Activated CD4-positive, alpha-beta memory T cell treated with anti-CD3 and anti-CD28 coated beads for 36 hours (primary cell): ENCODE measurements at regions not wholly inside any gene's neighbourhood (a gene's known extent, or its start where the extent isn't known, plus 50 kb on each side); places are given as distances from the start of the nearest gene placed in this dataset.

ENCODE experiments used
- CTCF ChIA-PET: fragments of 350-600 bp; sonication (Branson Sonifier 250); formaldehyde crosslinking; loops from one replicate; lab custom pipeline; 2021; ENCODE audit warnings: antibody characterized with exemption, inconsistent platforms; lab: Charles Lee
- POLR2A ChIA-PET: fragments of 350-600 bp; sonication (Branson Sonifier 250); formaldehyde crosslinking; loops from one replicate; lab custom pipeline; 2021; ENCODE audit warnings: antibody characterized with exemption; lab: Charles Lee
- DNase-seq: peaks from one replicate; pipeline ENCODE4 v3.0.0-alpha.2; 2020
- H3K27ac Mint-ChIP-seq: one replicate; pipeline ENCODE4 v1.8.0; 2021; ENCODE audit warnings: mixed read lengths
- H3K27me3 Mint-ChIP-seq: one replicate; pipeline ENCODE4 v1.8.0; 2021; ENCODE audit warnings: mixed read lengths
- H3K36me3 Mint-ChIP-seq: one replicate; pipeline ENCODE4 v1.8.0; 2021; ENCODE audit warnings: mixed read lengths
- H3K4me1 Mint-ChIP-seq: one replicate; pipeline ENCODE4 v1.8.0; 2021; ENCODE audit warnings: low read depth, mixed read lengths
- H3K4me3 Mint-ChIP-seq: one replicate; pipeline ENCODE4 v1.8.0; 2021; ENCODE audit warnings: mild to moderate bottlenecking, mixed read lengths
- H3K9me3 Mint-ChIP-seq: one replicate; pipeline ENCODE4 v1.8.0; 2021; ENCODE audit warnings: mixed read lengths
- intact Hi-C: fragments of 100-400 bp; cut with micrococcal nuclease; formaldehyde crosslinking; loops from one replicate; pipeline ENCODE4 v1.15.1; 2023

DNA sequence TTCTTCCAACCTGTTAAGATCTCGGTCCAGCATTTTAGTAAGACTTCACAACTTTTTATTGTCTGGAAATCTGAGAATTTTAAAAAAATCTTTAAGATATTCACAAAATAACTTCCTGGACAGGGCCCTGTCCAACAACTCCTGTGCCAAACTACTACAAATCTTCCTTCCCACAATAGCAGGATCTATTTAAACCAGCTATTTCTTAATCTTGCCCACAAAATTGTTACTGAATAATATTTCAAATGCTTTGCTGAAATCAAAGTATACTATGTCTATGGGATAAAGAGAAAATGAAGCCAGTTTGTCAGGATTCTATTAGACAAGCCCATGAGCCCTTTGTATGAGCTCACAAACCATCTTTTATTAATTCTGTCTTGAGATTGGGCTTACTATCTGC is 104.1 kb upstream of the DDIT4L start:
- intact Hi-C loops: no loop called here
- ChIA-PET POLR2A (no interaction called here), CTCF (no interaction called here)
- no peaks in the 10 kb centered on the region for H3K36me3 Mint-ChIP-seq
- no peaks in the 10 kb centered on the region for H3K9me3 Mint-ChIP-seq
- H3K4me1 Mint-ChIP-seq: no peaks in the 10 kb centered on the region
- no peak overlapping the region for H3K4me3 Mint-ChIP-seq
- peaks cover 2% of the 10 kb centered on the region for H3K27me3 Mint-ChIP-seq
- no peak for DNase-seq
- H3K27ac Mint-ChIP-seq: no peak overlapping the region

DNA sequence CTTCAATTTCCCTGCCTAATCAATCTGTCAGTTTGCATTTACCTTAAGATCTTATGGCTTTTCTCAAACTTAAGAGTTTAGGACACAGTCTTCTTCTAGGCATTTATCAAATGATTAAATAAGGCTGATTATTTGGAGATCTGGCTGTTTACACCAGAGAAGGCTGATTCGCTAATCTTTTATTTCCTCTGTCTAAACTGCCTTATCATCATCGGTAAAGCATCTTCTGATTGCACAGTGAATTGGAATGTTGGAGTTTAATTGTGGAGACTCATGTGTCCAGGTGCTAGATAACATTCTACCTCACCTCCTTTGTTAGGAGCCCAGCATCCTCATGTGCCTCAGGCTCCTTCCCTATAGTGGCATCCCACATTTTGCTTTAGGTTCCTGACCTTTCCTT is 100.3 kb upstream of the DDIT4L start:
- ChIA-PET CTCF (no interaction called here), POLR2A (no interaction called here)
- H3K27ac Mint-ChIP-seq: no peak overlapping the region
- no peaks in the 10 kb centered on the region for H3K27me3 Mint-ChIP-seq
- intact Hi-C loops: no loop called here
- no peak for DNase-seq
- no peaks in the 10 kb centered on the region for H3K9me3 Mint-ChIP-seq
- H3K4me3 Mint-ChIP-seq: no peak overlapping the region
- no peaks in the 10 kb centered on the region for H3K4me1 Mint-ChIP-seq
- H3K36me3 Mint-ChIP-seq: no peaks in the 10 kb centered on the region

DNA sequence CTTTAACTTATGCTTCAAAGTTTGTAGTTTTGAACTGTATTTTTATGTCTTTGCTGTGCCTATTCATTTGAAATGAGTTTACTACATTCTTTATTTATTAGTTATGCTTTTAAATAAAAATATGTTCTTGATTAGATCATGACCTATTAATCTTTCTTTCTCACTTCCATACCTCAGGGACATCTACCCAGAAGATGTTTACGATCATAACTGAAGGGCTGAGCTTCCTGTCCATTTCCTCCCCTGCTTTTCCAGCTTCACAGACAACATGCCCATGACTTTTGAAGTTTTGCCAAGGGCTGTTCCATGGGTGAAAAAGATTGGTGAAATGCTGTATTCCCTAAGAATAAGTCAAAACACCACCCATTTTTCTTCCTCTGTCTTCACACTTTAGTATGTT is 99.7 kb upstream of the DDIT4L start:
- Mint-ChIP-seq H3K27me3 (no peaks in the 10 kb centered on the region), H3K9me3 (no peaks in the 10 kb centered on the region), H3K36me3 (no peaks in the 10 kb centered on the region), H3K4me3 (no peak overlapping the region), H3K4me1 (no peaks in the 10 kb centered on the region), H3K27ac (no peak overlapping the region)
- intact Hi-C loops: no loop called here
- POLR2A ChIA-PET: no interaction called here
- no peak for DNase-seq
- CTCF ChIA-PET: no interaction called here

DNA sequence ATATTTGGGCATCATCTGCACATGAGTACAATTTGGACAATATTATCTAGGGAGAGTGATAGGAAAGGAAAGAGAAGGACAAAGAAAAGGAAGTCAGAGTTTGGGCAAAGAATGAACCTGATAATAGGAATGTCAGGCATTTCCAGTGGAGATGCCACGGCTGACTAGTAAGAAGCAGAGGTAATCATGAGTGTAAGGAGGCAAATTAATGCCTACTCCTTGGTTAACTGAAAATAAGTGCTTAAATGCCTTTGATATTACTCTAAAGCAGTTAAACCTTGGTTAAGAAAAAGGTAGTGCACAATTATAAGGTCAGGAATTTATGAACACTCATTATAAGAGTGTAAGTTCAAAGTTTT is 99.2 kb upstream of the DDIT4L start:
- H3K27ac Mint-ChIP-seq: no peak overlapping the region
- CTCF ChIA-PET: no interaction called here
- POLR2A ChIA-PET: no interaction called here
- H3K36me3 Mint-ChIP-seq: no peaks in the 10 kb centered on the region
- no peaks in the 10 kb centered on the region for H3K4me1 Mint-ChIP-seq
- no peak for DNase-seq
- intact Hi-C loops: no loop called here
- no peak overlapping the region for H3K4me3 Mint-ChIP-seq
- H3K27me3 Mint-ChIP-seq: no peaks in the 10 kb centered on the region
- H3K9me3 Mint-ChIP-seq: no peaks in the 10 kb centered on the region

DNA sequence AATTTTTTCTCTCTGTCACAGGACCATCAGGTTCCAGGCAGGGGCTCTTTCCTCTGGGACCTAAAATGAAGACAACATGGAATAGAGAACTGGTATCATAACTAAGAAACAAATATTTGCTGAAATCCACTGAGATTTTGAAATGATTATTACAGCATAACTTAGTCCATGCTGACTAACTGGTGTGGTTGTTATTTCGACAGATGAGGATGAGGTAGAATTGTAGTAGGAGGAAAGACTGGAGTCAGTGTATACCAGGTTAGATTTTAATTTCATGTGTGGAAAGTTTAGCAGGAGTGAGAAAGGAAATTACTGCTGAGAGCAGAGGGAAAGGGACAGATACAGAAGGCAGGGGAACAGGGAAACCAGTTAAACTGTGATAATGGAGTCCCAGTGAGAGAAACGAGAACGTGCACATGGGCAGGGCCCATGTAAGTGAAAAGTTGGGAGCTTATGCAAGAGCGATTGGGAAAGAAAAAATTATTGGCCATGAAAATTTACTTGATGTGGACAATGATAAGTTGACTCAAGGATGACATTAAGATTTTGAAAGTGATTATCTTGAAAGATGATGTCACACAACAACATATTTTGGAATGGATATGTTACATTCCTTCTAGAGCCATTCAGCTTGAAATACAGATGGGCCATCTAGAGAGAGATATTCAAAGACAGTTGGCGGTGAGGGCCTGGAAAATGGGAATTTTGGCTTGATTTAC is 98.7 kb upstream of the DDIT4L start:
- Mint-ChIP-seq H3K27ac (no peak overlapping the region), H3K9me3 (no peaks in the 10 kb centered on the region), H3K4me1 (no peaks in the 10 kb centered on the region), H3K27me3 (no peaks in the 10 kb centered on the region), H3K36me3 (no peaks in the 10 kb centered on the region), H3K4me3 (no peak overlapping the region)
- ChIA-PET POLR2A (no interaction called here), CTCF (no interaction called here)
- DNase-seq: no peak
- intact Hi-C loops: no loop called here

DNA sequence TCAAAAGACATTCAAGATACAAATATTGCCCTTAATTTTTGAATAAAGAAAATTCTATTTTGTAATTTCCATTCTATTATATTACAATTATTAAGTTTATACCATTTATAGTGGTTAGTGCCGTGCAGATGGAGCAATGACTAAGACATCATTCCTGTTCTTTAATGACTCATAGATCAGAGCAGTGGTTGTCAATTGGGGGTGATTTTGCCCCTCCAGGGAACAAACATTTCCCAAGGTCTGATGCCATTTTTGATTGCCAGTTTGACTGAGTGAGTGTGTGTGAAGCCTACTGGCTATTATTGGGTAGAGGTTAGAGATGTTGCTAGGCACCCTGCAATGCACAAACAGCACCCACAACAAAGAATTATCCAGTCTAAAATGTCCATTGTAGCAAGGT is 97.9 kb upstream of the DDIT4L start:
- intact Hi-C loops: no loop called here
- no peak for DNase-seq
- Mint-ChIP-seq H3K27me3 (no peaks in the 10 kb centered on the region), H3K9me3 (no peaks in the 10 kb centered on the region), H3K4me3 (no peak overlapping the region), H3K4me1 (no peaks in the 10 kb centered on the region), H3K27ac (no peak overlapping the region), H3K36me3 (no peaks in the 10 kb centered on the region)
- ChIA-PET POLR2A (no interaction called here), CTCF (no interaction called here)

DNA sequence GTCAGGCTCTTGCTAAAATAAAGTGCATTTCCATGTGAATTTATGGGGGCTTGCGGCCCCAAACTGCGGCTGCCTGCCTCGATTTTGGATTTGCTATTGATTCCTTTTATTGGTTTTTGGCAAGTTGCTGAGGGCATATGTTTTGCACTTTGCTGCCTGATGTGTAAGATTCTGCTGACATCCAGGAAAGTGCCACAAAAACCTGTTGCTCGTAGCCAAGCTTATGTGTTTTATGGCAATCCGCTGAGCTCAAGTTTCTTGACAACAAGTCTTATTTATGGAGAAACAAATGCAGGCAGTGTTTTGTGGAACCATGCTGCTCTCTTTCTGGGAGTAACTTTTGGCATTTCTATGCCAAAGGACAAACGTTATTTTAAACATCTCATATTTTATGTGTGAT is 97.3 kb upstream of the DDIT4L start:
- intact Hi-C loops: no loop called here
- no peaks in the 10 kb centered on the region for H3K36me3 Mint-ChIP-seq
- no peak overlapping the region for H3K27ac Mint-ChIP-seq
- CTCF ChIA-PET: no interaction called here
- H3K4me1 Mint-ChIP-seq: no peaks in the 10 kb centered on the region
- no peak overlapping the region for H3K4me3 Mint-ChIP-seq
- H3K27me3 Mint-ChIP-seq: no peaks in the 10 kb centered on the region
- no peak for DNase-seq
- H3K9me3 Mint-ChIP-seq: no peaks in the 10 kb centered on the region
- POLR2A ChIA-PET: no interaction called here

DNA sequence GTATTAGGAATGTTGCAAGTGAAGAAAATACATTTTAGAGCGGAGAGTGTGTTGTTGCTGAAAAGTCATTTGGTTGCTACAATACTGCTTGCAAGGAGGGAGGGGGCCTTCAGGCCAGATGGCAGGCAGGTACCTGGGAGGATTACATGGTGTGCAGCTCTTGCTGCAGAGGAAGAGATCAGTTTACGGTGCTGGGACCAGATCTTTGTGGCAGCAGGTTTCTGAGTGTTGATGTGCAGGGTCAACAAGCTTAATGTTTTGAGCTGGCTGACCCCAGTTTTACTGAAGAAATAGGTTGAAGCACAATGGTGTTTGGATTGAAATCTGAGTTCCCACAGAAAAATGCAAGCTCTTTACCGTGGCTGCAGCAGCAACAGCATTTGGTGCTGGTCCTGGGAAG is 96.4 kb upstream of the DDIT4L start:
- no peak for DNase-seq
- intact Hi-C loops: no loop called here
- H3K4me3 Mint-ChIP-seq: no peak overlapping the region
- H3K27me3 Mint-ChIP-seq: no peaks in the 10 kb centered on the region
- no peaks in the 10 kb centered on the region for H3K36me3 Mint-ChIP-seq
- POLR2A ChIA-PET: no interaction called here
- H3K9me3 Mint-ChIP-seq: no peaks in the 10 kb centered on the region
- CTCF ChIA-PET: interaction anchor here (0.6 kb wide), 2 partner anchors 619 to 1882 kb away, joined by 3 read pairs; no protein-coding TSS in a partner anchor
- H3K27ac Mint-ChIP-seq: no peak overlapping the region
- no peaks in the 10 kb centered on the region for H3K4me1 Mint-ChIP-seq

DNA sequence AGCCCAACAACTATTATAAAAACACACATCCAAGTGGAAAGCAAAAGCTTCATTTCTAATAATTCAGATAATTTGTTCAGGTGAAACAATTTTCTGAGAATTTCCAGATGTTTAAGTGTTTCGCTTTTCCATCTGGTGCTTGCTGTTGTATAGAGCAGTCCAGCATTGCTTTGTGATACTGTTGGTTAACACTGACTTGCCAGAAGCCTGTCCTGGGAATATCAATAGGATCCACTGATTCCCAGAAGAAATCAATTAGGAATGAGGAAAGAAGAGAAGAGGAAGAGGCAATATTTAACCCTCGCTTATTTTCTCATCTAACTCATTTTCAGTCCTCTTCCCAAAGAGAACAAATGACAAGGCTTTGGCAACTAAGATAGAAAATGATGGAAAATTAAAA is 94.9 kb upstream of the DDIT4L start:
- POLR2A ChIA-PET: no interaction called here
- peaks cover 2% of the 10 kb centered on the region for H3K27me3 Mint-ChIP-seq
- no peaks in the 10 kb centered on the region for H3K9me3 Mint-ChIP-seq
- no peak overlapping the region for H3K4me3 Mint-ChIP-seq
- CTCF ChIA-PET: no interaction called here
- H3K4me1 Mint-ChIP-seq: no peaks in the 10 kb centered on the region
- no peak for DNase-seq
- H3K27ac Mint-ChIP-seq: no peak overlapping the region
- intact Hi-C loops: no loop called here
- H3K36me3 Mint-ChIP-seq: no peaks in the 10 kb centered on the region

DNA sequence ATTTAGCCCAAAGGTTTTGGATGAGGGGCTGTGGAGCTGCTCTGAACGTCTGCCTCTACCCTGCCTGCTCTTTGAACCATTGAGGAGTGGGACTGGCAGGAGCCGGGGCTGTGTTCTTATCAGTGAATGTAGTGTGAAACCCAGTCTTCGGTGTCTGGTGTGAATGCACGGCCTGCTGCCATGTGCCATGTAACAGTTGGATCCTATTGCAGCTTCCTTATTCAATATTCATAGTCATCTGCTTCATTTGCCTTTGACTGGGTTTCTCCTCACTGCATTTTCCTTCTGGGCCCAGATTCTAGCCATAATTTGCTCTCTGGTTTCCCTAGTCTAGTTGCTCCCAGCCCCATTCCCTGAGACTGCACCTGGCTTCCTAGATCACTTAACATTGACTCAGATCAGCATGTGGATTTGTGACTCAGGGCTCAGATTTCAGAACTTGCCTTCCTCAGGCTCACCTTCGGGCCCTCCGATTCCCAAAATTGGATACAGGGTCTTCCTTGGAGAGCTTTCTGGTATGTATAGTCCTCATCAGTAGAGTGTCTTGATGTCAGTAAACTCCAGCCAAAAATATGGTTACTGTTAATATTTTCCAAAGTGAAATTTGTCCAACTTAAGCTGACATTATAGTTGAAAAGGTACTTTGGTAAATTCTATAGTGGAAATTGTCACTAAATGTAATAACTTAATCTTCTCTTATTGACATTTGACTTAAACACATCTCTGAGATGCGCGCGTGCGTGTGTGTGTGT is 94.0 kb upstream of the DDIT4L start:
- Mint-ChIP-seq H3K27ac (no peak overlapping the region), H3K4me1 (no peaks in the 10 kb centered on the region), H3K27me3 (peaks cover 2% of the 10 kb centered on the region), H3K9me3 (no peaks in the 10 kb centered on the region), H3K4me3 (no peak overlapping the region), H3K36me3 (no peaks in the 10 kb centered on the region)
- CTCF ChIA-PET: no interaction called here
- intact Hi-C loops: no loop called here
- DNase-seq: no peak
- POLR2A ChIA-PET: no interaction called here

DNA sequence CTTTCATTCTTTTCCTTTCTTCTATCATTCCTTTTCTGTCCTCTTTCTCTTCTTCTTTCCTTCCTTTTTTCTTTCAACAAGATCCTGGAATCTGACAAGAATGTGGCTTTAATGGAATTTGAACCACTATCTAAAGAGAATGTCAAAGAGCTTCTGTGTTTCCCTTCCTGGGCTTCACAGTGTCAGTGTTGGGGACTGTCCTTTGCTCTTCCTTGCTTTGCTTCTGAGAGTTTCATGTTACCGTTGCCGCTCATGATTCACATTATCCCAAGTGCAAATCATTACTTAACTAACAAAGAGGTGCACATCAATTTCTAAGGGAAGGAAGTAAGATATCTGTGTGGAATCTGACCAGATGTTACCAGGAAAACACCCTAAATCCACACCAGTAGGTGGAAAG is 90.5 kb upstream of the DDIT4L start:
- intact Hi-C loops: no loop called here
- no peaks in the 10 kb centered on the region for H3K36me3 Mint-ChIP-seq
- peaks cover 2% of the 10 kb centered on the region for H3K27me3 Mint-ChIP-seq
- ChIA-PET CTCF (no interaction called here), POLR2A (no interaction called here)
- no peak overlapping the region for H3K27ac Mint-ChIP-seq
- H3K4me3 Mint-ChIP-seq: no peak overlapping the region
- no peaks in the 10 kb centered on the region for H3K4me1 Mint-ChIP-seq
- no peak for DNase-seq
- H3K9me3 Mint-ChIP-seq: no peaks in the 10 kb centered on the region

DNA sequence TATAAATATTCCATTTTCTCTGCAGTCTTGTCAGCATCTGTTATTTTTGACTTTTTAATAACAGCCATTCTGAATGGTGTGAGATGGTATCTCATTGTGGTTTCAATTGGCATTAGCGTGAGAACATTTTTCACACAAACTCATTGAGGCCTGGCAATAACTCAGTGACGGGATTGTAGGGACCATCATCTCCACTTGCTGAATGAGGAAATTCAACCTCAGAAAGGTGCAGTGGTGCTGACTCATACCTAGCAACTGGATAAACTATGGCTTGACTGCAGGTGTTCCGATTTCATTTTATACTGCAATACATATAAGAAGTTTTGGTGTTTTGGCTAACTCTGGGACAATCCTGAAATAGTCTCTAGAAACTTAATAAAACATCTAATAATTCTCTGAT is 88.3 kb upstream of the DDIT4L start:
- Mint-ChIP-seq H3K4me3 (no peak overlapping the region), H3K4me1 (no peaks in the 10 kb centered on the region), H3K27me3 (peaks cover 2% of the 10 kb centered on the region), H3K27ac (no peak overlapping the region), H3K36me3 (no peaks in the 10 kb centered on the region), H3K9me3 (no peaks in the 10 kb centered on the region)
- intact Hi-C loops: no loop called here
- CTCF ChIA-PET: no interaction called here
- DNase-seq: no peak
- POLR2A ChIA-PET: no interaction called here

DNA sequence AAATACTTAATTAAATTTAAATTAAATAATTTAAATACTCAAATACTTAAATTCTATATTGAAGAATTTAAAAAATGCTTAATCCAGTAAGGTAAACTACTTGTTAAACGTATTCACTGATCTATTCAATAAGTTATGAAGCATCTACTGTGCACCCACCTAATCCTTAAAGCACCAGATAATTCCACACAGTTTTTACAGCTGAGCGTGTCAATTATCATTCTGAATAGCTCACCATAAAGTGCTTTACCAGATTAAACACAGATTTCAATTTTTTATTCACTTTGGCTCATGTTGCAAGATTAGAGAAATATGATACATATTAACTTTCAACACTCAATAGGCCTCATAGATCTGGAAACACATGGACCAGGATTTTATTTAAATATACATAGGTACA is 79.2 kb upstream of the DDIT4L start:
- Mint-ChIP-seq H3K9me3 (no peaks in the 10 kb centered on the region), H3K27ac (no peak overlapping the region), H3K4me3 (no peak overlapping the region), H3K36me3 (no peaks in the 10 kb centered on the region), H3K27me3 (peaks cover 5% of the 10 kb centered on the region), H3K4me1 (no peaks in the 10 kb centered on the region)
- ChIA-PET CTCF (no interaction called here), POLR2A (no interaction called here)
- no peak for DNase-seq
- intact Hi-C loops: no loop called here
